Medulla oblongata (tissue), 1 donor: ENCODE measurements at regions not wholly inside any gene's neighbourhood (a gene's known extent, or its start where the extent isn't known, plus 50 kb on each side); places are given as distances from the start of the nearest gene placed in this dataset.

Experiments used
- DNase-seq: peaks from one replicate; pipeline ENCODE4 v3.0.0-alpha.2; 2015; ENCODE audit errors: extremely low spot score

DNA sequence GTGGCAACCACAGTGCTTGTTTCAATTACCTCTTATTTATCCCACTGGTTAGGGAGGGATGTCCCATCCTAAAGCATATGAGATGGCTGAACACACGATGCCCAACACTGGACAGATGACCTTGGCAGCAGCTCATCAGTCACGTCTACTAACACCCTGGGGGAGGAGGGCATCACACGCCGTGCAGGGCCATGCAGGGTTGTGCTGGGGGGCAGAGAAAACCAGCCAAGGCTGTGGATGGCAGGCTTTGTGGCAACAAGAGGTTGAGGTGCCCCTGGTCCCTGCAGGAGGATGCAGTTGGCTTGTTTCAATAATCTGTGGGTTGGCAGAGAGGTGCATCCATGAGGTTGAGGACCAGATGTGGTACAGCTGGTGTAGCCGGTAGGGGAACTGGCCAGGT is 293.7 kb upstream of the SULF2 start:
- DNase-seq: no peak

DNA sequence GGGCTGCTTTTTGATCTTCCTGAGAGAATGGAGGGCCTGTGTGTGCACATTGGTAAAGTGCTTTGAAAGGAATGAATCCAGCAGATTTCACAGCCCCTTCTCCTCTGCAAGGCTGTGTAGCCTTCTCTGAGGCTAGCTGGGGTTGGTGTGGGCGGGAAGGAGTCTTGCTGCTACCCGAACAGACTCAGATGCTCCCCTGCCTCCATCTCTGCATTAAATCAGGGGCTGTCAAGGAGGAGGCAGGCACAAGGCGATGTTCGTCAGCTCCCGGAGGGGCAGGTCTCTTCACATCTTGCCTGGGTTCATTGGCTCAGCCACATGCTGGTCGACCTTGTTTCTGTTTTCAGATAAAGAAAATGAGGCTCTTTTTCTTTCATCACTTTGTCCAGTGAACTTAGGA is 291.5 kb upstream of the SULF2 start:
- DNase-seq: no peak

DNA sequence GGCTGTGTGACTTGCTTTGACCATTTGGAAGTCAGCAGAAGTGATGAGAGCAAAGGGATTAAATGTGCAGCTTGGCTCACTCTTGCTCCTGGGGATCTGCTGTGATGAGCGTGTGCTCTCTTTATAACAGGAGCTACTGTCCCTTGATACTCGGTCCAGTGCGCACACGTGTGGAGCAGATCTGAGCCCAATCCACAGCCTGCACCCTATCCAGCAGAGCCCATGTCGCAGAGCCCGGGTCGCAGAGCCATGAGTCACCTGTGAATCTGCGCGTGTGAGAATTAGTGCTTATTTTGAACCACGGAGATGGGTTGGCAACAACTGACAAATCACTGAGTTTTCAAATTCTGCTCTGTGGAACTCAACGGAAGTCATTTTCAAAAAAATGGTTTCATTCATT is 291.0 kb upstream of the SULF2 start:
- DNase-seq: no peak

DNA sequence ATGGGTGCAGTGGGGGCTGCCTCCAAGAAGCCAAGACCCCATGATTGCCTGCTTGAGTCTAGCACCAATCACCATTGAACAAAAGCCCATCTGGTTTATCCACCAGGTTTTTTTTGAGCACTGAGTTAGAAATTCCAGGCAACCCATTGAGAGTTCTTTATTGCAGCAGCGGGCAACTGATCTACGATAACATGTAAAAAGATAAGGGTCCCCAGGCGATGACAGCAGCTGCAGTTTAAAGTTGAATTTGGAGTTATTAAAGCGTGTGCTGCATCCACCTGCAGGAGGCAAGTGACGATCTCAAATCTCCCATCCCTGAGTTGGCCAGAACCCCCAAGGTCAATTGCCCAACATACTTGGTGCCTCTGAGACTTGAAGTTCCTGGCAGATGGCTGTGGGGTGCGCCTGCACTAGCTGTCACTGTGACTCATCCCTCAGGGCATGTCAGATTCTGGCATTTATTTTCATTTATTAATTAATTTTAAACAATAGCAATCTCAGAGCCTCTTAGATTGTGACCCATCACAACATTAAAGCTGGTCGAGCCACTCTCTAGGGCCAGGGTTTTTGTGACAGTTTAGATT is 290.4 kb upstream of the SULF2 start:
- DNase-seq: no peak

DNA sequence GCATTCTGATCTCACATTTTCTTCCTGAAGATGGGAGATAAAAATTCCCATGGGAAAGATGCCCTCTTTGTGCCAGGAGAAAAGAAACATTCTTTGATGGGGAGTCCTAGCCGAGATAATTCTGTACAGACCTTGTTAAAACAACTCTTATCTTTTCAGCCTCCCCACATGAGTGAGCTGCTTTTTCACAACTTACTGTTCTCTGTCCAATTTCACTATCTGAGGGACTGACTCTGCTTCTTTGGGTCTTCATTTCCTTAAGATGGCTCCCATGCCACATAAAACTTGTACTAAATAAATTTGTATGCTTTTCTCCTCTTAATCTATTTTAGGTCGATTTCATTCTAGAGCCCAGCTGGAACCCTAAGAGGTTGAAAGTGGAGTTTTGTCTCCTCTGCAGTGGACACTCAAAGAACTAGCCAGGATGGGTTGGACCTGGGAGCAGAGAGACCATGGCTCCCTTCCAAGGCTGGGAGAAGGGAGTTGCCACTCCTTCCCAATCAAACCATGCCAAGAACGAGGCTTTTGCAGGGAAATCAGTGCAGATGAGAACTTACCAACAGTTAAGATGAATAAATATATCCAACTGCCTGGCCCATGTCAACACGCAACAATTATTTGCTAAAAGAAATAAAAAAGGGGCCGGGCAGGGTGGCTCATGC is 285.8 kb upstream of the SULF2 start:
- DNase-seq: peak; percentile 25

DNA sequence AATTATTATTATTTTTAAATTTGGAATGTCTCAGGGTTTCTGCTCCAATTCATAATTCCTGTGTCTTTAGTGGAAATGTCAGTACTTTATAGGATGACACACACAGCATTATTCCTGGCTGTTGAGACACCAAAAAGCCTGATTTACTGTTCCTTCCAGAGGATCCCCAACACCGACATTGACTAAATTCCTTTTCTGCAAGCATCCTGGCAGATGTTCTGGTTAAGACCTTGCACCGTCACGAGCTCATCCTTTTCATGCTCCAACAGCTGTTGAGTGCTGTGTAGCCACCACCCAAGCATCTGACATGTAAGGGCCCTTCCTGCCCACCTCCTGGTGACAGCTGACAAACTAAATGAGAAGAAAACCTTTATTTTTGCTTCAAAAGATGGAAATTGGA is 284.3 kb upstream of the SULF2 start:
- no peak for DNase-seq

DNA sequence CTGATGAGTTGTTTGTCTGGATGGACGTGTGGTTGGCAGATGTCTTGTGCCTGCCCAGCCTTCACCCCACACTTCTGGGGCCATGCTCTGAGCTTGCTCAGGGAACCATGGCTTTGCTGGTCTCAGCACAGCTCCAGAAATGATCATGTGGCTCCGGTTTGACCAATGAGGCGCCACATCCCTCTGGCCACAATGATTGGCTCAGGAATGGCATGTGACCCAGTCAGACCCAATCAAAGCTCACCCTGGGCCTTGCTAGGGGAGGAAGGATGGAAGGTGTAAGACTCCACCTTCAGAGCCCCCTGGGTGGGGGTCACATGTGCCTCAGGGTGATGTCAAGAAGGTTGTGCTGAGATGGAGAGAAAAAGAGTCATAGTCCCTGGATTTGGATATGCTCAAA is 281.6 kb upstream of the SULF2 start:
- DNase-seq: no peak

DNA sequence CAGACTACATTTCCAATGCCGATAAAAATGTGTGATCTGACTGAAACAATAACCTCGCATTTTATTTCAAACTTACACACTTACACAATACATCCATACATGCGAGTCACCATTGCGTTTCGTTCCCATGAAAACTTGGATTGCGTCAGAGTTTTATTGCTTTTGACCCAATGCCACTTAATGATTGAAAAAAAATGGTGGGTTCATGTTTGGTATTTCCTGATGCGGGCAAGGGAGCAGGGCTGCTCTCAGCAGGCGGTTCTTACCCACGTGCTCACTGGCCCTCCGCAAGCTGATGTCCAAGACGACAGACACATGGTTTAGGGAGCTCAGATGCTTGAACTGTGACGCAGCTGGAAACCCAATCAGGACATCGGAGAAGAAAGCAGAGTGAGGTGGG is 281.0 kb upstream of the SULF2 start:
- no peak for DNase-seq

DNA sequence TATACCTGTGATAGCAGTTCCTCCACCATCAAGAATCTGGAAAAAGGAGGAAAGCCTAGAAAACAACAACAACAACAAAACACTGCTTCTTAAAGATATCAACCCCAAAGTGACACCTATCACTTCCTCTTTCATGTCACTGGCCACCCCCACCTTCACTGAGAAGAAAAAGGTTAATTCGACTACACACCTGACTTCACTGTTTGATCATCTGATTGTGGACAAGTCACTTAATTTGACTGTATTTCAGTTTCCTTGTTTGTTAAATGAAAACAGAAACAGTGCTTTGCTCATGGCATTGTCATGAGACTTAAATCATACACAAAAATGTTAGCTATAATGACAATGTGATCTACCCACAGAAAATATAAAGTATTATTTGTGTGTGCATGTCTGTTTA is 280.6 kb upstream of the SULF2 start:
- DNase-seq: no peak

DNA sequence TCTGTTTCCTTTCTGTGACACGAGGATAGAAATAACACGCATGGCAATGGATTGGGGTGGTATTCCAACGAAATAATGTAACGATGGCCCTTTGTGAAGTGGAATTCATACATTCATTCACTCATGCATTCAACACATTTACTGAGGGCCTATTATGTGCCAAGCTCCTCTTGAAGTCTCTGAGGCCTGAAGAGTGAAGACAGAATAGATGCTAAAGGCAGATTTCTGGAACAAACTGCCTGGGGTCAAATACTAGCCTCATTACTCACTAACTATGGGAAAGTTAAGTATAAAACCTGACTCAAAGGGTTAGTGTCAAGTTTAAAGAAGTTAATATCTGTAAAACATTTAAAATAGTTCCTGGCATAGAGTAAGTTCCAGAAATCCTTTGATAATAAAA is 279.6 kb upstream of the SULF2 start:
- DNase-seq: no peak

DNA sequence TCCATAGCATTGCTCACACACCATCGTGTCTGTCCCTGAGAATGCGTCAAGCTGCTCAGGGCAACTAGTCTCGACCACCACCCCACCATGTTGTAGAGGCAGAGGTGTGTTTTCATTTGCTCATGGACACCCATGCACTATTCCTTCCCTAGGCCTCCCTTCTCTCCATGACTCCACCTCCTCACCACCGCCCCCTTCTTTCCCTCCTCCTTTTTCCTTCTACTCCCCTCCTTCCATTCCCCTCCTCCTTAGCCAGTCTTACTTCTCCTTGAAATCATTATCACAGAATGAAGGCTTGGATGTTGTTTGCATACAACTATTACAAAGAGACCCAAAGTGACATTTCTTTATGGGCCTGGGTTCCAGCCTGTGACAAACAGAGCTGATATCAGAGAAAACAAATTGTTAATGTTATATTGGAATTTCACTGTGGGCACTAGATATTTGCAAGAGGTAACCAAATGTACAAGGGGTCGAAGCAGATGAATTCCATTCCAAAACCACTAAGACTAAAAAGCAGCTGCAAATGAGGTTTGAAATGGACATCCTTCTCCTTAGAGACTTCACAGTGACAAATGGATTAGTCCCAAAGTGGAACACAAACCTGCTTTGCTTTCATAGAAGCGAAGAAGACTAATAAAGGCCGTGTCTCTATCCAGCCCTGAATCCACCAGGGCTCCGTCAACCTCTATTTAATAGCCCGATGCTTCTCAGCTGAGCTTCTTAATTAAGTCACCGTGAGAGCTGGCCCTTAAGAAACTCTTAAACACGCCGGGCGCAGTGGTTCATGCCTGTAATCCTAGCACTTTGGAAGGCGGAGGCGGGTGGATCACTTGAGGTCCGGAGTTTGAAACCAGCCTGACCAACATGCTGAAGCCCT is 275.8 kb upstream of the SULF2 start:
- DNase-seq: no peak

DNA sequence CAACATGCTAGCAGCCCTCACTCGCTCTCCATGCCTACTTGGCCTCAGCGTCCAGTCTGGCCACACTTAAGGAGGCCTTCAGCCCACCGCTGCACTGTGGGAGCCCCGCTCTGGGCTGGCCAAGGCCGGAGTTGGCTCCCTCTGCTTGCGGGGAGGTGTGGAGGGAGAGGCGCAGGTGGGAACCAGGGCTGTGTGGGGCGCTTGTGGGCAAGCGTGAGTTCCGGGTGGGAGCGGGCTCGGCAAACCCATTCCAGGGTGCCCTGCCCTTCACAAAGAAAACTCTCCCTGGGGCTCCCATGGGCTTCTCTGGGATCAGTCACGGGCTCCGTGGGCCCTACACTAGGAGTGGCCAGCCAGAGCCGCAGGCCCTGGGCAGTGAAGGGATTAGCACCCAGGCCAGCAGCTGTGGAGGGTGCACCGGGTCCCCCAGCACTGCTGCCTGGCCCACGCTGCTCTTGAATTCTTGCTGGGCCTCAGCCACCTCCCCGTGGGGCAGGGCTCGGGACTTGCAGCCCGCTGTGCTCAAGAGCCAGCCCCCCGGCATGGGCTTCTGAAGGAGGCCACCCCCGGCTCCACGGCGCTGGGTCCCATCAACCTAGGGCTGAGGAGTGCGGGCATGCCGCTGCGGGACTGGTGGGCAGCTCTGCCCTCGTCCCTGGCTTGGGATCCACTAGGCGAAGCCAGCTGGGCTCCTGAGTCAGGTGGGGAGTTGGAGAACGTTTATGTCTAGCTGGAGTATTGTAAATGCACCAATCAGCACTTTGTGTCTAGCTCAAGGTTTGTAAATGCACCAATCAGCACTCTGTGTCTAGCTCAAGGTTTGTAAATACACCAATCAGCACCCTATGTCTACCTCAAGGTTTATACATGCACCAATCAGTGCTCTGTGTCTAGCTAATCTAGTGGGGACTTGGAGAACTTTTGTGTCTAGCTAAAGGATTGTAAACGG is 273.6 kb upstream of the SULF2 start:
- DNase-seq: no peak

DNA sequence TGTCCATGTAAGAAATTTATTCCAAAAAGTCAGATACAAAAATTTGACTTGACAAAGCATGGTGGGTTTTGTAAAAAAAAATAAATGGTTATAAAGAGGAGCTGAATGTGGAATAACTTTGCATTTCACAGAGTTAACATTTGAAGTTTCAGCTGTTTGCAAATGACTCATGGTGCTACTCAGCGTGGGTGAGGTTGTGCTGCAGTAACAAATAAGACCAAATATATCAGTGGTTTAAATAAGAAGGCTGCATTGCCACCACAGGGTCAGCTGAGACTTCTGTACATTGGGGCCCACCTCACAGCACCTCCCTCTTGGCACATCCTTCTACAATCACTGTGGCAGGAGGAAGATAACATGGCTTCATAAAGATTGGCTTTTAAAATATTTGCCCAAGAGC is 272.5 kb upstream of the SULF2 start:
- no peak for DNase-seq

DNA sequence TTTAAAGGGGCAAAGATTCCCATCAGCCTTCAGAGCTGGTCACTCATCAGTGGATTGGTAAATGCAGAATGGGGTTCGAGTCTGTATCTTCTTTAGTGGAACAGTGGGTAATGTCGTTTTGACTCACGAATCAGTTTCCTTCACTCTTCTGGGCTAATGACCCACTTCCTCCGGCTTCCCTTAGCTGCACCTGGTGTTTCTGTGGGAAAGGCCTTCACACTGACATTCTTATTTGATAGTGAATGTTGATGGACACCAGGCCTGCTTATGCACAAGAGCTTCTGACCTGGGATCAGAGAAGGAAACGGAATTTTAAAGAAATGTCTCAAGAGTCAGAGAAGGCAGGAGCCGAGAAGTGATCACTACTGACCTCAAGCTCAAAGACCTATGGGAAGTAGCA is 272.0 kb upstream of the SULF2 start:
- DNase-seq: no peak

DNA sequence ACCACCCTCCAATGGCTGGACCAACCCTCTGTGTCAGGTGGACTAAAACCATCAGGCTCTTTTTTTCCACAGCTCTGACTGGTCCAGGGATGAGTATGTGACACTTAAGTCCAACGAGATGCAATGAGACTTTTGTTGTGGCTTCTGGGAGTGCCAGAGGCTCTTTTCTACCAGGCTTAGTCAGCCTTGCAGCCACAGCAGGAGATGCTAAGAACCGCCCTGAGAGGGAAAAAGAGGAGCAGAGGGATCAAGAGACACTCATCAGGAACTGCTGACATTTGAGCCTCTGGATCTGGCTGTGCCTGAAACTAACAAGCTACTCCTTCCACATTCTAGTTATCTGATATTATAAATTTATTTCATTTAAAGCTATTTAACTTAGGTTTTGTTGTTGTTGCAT is 270.9 kb upstream of the SULF2 start:
- DNase-seq: no peak

DNA sequence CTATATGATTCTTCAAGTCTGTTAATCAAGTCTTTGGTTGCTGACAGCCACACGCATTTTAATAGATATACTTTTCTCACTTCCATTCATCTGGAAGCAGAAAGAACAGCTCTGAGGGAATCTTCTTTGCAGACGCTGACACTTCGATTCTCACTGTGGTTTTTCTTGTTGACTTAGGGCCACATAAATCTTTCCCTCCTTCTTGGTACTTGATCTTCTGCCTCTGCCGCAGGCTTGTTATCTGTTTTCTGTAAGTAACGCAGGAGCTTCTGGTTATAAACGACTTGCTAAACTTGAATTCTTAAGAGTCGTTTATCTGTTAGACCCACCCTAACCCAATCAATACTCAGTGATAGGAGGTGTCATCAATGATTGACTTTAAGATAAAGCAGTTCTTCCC is 268.8 kb upstream of the SULF2 start:
- DNase-seq: no peak

DNA sequence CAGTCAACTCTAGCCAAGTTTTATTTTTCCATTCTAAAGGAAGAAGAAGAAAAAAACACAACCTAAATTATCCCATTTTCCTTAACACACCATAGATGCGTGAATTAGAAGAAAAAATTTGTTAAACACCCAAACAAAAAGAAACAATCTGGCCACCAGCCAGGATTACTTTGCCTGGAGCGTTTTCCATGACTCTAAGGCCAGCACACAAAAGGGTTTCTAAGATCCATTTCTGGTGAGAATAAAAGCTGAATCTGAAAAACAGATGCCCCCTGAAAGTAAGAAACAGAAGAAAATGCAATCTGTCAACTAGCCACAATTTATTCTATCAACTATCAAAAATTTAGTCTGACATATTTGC is 267.2 kb upstream of the SULF2 start:
- DNase-seq: peak; percentile 39

DNA sequence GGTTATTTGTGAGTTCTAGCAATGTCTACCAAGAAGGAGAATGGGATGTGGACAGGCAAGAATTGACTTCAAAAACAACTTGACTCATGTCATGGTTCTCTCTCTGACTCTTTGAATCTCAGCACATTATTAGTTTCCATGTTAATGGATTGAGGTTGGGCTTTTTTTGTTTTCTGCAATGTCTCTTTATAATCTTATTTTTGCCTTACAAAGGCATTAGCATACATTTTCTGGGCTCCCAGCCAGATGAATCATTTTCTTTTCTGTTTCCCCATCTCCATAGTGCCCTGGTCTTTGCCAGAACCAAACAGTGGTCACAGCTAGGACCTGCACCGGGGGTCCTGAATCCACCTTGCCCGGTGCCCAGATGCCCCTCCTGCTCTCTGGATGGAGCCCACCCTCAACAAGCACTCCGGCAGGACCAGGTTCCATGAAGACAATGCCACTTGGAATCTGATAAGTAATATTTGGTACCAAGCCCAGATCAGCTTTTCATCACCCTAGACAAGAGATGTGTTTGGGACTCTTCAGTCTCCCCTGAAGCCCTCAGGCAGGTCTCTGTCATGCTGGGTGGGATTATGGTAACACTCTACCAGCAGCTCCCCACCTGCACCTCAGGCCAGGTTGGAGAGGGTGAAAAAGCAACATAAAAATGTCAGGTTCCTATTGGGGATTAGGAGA is 266.7 kb upstream of the SULF2 start:
- DNase-seq: peak; percentile 4

DNA sequence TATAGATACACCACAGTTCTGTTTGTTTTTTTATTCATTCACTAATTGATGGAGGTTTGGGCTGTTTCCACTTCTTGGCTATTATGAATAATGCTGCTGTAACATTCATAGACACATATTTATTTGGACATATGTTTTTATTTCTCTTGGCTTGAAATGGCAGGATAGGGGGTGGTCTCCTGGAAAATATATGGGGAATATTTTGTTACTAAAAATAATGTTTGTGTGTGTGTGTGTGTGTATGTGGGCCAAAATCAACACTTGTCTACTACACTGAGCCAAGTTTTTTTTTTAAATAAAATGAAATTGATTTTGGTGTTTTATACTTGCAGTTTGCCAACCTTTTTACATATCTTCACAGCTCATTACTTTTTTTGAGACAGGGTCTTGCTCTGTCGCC is 264.4 kb upstream of the SULF2 start:
- no peak for DNase-seq

DNA sequence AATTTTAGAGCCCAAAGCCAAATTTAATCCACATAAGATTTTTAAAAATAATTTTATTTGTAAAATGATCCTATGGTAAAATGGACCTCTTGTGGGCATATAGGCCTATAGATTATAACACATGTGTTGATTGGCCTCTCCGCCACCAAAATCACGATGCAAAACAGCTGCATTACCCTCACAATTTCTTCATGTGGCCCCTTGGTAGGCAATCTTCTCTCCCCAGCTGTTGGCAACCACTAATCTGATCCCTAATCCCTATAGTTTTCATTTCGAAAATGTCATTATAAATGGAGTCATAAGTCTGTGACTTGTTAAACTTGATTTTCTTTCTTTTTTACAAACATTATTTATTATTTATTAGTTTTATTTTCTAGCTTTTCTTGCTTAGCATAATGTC is 263.9 kb upstream of the SULF2 start:
- no peak for DNase-seq

DNA sequence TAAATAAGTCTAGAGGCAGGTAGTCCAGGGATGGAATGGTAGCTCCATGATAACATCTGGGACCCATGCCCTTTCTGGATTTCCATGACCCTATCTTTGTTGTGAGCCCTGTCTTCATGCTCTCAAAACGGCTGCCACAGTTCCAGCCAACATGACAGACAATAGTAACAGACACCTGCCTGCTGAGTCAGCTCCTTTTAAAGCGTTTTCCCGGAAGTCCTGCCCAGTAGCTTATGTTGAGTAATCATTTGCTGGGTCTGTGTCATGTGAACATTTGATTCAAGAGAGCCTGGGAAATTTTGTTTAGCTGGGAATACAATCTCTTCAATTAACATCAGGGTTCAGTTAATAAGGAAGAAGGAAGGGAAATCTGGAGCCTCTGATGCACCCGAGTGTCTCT is 262.2 kb upstream of the SULF2 start:
- no peak for DNase-seq

DNA sequence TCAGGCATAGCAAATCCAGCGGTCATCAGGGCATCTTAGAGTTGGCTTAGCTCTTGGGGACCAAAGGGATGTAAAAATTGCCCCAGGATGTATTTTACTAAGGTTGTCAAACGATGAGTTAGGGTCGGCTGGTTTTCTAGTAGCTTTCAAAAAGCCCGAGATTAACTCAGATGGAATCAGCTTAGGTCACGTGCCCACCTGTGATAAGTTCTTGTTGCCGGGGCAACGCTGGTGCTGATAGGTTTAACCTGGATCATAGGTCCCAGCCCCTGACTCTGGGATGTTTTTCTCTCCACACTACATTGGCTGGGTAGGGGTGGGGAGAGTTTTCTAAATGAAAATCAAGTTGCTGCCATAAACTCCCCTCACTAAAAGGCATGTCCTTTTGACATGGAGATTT is 257.3 kb upstream of the SULF2 start:
- DNase-seq: no peak
